Subcutaneous abdominal adipose tissue (tissue), 5 donors: ENCODE measurements at regions not wholly inside any gene's neighbourhood (a gene's known extent, or its start where the extent isn't known, plus 50 kb on each side); places are given as distances from the start of the nearest gene placed in this dataset.
A peak's percentile ranks its signal among the peaks of the same experiment; 100 is the strongest.

Experiments used
- H3K27ac ChIP-seq: one replicate; pipeline ENCODE4 v1.7.0; 2013; ENCODE audit warnings: low read depth, mild to moderate bottlenecking, inconsistent platforms, low read length, moderate library complexity
- H3K27me3 ChIP-seq, 5 donors: one replicate each; pipeline ENCODE4 v1.7.0; 2013; ENCODE audit warnings: low read length in 5 of 5, inconsistent platforms in 1 of 5; ENCODE audit not compliant: control insufficient read depth in 5 of 5, insufficient read depth in 4 of 5
- H3K36me3 ChIP-seq, 5 donors: one replicate each; pipeline ENCODE4 v1.7.0; 2013; ENCODE audit warnings: low read length in 5 of 5; ENCODE audit not compliant: control insufficient read depth in 5 of 5, insufficient read depth in 5 of 5
- H3K4me1 ChIP-seq, 5 donors: one replicate each; pipeline ENCODE4 v1.7.0; 2013; ENCODE audit warnings: low read length in 5 of 5, mild to moderate bottlenecking in 3 of 5, moderate library complexity in 1 of 5; ENCODE audit not compliant: control insufficient read depth in 5 of 5, insufficient read depth in 5 of 5
- H3K4me3 ChIP-seq, 5 donors: one replicate each; pipeline ENCODE4 v1.7.0; 2013; ENCODE audit warnings: low read length in 5 of 5, low read depth in 1 of 5
- H3K9ac ChIP-seq, 5 donors: one replicate each; pipeline ENCODE4 v1.7.0; 2013; ENCODE audit warnings: low read length in 5 of 5, mild to moderate bottlenecking in 4 of 5, moderate library complexity in 3 of 5
- H3K9me3 ChIP-seq, 5 donors: one replicate each; pipeline ENCODE4 v1.7.0; 2013; ENCODE audit warnings: low read length in 5 of 5; ENCODE audit not compliant: control insufficient read depth in 5 of 5
- donor health status: healthy.
- donor health status: healthy.
- donor health status: healthy.
- donor health status: healthy.
- donor health status: healthy.

DNA sequence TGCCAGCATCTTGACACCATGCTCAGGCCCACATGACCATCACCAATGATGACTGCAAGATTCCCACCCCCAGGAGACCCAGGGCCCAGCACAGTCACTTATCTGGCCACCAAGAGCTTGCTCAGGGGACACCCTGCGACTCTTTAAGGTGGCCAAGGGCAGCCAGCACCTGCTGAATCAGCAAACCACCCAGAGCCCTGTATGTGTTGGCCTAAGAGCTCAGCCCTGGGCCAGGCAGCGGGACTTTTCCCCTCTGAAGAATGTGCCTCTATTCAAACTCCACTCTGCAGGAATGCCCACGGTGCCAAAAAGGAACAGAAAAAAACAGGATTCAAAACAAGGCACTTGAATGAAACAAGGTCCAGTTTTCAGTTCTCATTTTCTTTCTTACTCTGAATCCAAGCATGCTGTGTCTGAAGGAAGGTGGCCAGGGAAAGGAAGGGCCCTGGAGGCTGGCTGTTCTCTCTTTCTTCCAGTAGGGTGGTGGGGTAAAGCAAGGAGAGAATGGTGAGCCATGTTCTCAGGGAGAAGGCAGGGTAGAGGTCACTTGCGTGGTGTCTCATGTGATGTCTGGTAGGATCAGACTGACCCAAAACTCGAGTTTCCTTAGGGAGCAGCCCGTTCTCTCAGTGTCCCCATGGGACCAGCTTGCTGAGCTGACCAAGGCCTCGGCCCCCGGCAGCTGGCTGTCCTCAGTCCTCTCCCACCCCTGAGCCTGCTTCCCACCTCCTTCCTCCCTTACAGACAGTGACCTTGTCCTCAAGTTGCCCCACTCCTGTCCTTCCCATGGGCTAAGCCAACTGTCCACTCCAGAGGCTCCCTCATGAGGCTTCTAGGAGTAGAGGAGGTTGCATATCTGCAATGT lies 150.0 kb downstream of the RNF152 start:
- Histone ChIP-seq H3K9ac (no peak overlapping the region), H3K27me3 (no peaks in the 10 kb centered on the region), H3K4me3 (no peak overlapping the region), H3K36me3 (no peaks in the 10 kb centered on the region), H3K4me1 (peaks cover 10 to 50% (median 19%) of the 10 kb centered on the region in 5 donors), H3K27ac (peak overlapping the region; percentile 67), H3K9me3 (no peaks in the 10 kb centered on the region)

DNA sequence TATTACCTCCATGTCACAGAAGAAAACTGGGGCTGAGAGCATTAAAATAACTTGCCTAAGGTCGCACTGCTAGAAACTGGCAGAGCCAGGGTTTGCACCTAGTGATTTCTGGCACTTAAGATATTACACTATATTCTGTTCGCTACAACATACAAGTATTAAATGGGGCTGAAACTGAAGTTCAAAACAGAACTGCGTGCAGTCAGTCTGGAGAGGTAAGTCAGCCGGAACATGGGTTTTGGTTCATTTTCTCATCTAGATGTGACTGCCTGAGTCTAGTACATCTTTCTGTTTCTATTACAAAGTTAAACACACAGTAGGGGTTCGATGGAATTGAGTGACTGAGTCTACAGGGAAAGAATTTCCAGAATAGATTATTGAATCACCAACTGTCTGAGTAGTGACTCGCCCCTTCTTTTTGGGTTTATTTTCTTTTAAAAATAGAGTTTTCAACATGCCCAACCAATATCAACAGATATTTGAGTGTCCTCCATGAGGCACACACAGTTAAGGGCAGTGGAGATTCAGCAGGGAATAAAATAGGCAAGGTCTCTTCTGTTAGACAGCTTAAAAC lies 150.8 kb downstream of the RNF152 start:
- no peaks in the 10 kb centered on the region for H3K27me3 ChIP-seq
- H3K9me3 ChIP-seq = no peaks in the 10 kb centered on the region
- H3K36me3 ChIP-seq = no peaks in the 10 kb centered on the region
- H3K4me3 ChIP-seq = no peak overlapping the region
- H3K27ac ChIP-seq = no peak overlapping the region
- no peak overlapping the region for H3K9ac ChIP-seq
- peaks cover 10 to 43% (median 19%) of the 10 kb centered on the region in 5 donors for H3K4me1 ChIP-seq

DNA sequence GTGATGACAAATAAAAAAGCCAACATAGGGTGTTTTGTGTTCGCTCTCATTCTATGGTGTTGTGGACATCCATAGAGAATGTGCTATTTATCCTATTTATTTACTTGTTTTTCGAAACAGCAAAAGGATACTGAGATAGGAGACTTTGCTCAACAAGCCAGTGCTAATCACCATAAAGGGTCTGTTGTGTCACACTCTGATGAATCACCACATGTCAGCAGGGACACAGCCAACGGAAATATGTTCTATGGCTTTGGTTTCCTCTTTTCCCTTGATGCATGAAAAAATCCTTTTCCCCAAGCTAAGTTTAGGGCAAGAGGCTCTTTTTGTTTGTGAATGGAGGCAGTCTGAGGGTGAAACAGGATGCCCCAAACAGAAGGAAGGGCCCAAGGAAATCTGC lies 154.3 kb downstream of the RNF152 start:
- H3K4me1 ChIP-seq = peaks cover 8 to 31% (median 24%) of the 10 kb centered on the region in 5 donors
- no peak overlapping the region for H3K27ac ChIP-seq
- no peaks in the 10 kb centered on the region for H3K27me3 ChIP-seq
- H3K9ac ChIP-seq = no peak overlapping the region
- H3K4me3 ChIP-seq = no peak overlapping the region
- no peaks in the 10 kb centered on the region for H3K36me3 ChIP-seq
- no peaks in the 10 kb centered on the region for H3K9me3 ChIP-seq

GRCh38 chr18:61738042-61738441 lies 154.8 kb downstream of the RNF152 start:
- H3K9me3 ChIP-seq = no peaks in the 10 kb centered on the region
- H3K27me3 ChIP-seq = no peaks in the 10 kb centered on the region
- H3K4me3 ChIP-seq = no peak overlapping the region
- H3K4me1 ChIP-seq = peaks cover 4 to 31% (median 24%) of the 10 kb centered on the region in 5 donors
- no peaks in the 10 kb centered on the region for H3K36me3 ChIP-seq
- H3K27ac ChIP-seq = peak overlapping the region; percentile 26
- no peak overlapping the region for H3K9ac ChIP-seq

DNA sequence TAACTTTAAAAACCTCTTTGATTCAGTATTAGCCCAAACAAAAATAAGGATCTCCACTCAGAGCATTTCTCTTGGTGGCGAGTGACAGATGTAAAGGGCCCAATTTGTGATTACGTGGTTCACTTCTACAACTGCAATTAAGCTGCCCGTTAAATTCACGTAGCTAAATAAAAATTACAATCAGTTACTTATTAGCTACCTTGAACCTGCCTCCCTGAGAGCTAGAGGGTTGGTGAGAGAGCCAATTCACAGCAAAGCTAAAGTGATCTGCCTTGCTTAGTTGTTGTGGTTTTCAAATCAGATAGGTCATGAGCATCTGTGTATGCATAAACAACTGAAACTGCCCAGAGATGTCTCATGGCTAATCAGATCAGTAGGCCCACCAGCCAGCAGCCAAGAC lies 156.7 kb downstream of the RNF152 start:
- Histone ChIP-seq H3K36me3 (no peaks in the 10 kb centered on the region), H3K27ac (no peak overlapping the region), H3K27me3 (no peaks in the 10 kb centered on the region), H3K9me3 (no peaks in the 10 kb centered on the region), H3K9ac (no peak overlapping the region), H3K4me1 (peaks cover 2 to 41% (median 40%) of the 10 kb centered on the region in 5 donors), H3K4me3 (no peak overlapping the region)

DNA sequence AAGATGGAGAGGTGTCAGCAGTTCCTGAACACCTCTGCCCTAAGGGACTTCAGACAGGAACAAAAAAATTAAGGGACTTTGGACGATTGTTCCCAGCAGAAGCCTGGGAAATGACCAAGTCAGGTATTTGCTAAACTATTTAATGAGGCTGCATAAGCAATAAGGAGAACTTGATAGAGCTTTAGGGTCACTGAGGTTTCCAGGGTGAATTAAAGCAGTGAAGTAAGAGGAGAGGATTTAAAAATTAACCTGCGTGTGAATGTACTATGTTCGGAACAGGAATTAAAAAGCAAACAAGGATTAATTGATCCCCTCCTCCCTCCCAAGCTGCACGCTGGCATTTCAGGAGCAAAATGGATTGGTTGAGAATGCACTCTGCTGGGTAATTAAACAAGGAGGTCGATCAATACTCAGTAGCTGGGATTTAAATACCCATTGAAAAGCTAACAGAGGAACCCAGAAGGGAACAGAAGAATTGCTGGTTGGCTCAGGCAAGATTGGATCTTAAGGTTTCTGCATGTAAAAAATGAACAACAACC lies 157.2 kb downstream of the RNF152 start:
- H3K4me3 ChIP-seq = no peak overlapping the region
- H3K27me3 ChIP-seq = no peaks in the 10 kb centered on the region
- no peaks in the 10 kb centered on the region for H3K36me3 ChIP-seq
- no peaks in the 10 kb centered on the region for H3K9me3 ChIP-seq
- peaks cover 2 to 43% (median 40%) of the 10 kb centered on the region in 5 donors for H3K4me1 ChIP-seq
- no peak overlapping the region for H3K9ac ChIP-seq
- H3K27ac ChIP-seq = no peak overlapping the region

GRCh38 chr18:61734396-61734795 lies 158.4 kb downstream of the RNF152 start:
- H3K4me1 ChIP-seq = peaks cover 2 to 43% (median 40%) of the 10 kb centered on the region in 5 donors
- no peak overlapping the region for H3K9ac ChIP-seq

DNA sequence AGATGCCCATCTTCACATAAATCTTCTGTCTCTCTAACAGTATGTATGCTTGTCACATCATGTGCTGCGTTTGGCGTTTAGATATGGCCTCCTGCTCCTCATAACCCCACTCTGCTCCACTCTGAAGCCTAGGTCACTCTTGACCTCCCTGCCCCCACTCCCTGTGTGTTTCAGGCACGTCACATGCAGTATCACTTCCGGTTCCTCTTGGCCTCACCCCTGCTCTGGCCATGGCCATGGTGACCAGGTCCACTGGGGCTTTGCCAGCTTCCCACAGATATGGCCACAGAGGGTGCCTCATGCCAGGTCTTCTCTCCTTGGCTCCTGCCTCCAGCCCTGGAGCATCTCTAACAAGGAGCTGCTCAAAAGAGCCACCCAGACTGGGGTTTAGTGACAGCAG lies 160.0 kb downstream of the RNF152 start:
- Histone ChIP-seq H3K36me3 (no peaks in the 10 kb centered on the region), H3K9me3 (no peaks in the 10 kb centered on the region), H3K27me3 (no peaks in the 10 kb centered on the region), H3K4me1 (peaks cover 2 to 38% (median 35%) of the 10 kb centered on the region in 5 donors), H3K27ac (peak overlapping the region; percentile 47), H3K4me3 (peak overlapping the region in 1 of 5 donors; percentile 17), H3K9ac (no peak overlapping the region)

More at GRCh38 chr18:61734396-61734795, 158.4 kb downstream of the RNF152 start:
- Histone ChIP-seq H3K4me3 (peak overlapping the region in 1 of 5 donors; percentile 23), H3K27me3 (no peaks in the 10 kb centered on the region), H3K27ac (no peak overlapping the region), H3K9me3 (no peaks in the 10 kb centered on the region), H3K36me3 (no peaks in the 10 kb centered on the region)

GRCh38 chr18:61731693-61732376 lies 161.0 kb downstream of the RNF152 start:
- H3K4me1 ChIP-seq = peaks cover 2 to 38% (median 35%) of the 10 kb centered on the region in 5 donors
- no peak overlapping the region for H3K4me3 ChIP-seq
- H3K9me3 ChIP-seq = no peaks in the 10 kb centered on the region
- H3K9ac ChIP-seq = peak overlapping the region in 1 of 5 donors; percentile 13
- no peaks in the 10 kb centered on the region for H3K36me3 ChIP-seq
- H3K27me3 ChIP-seq = no peaks in the 10 kb centered on the region
- peak overlapping the region; percentile 4 for H3K27ac ChIP-seq
